ENCODE measurements at regions not wholly inside any gene's neighbourhood (a gene's known extent, or its start where the extent isn't known, plus 50 kb on each side); places are given as distances from the start of the nearest gene placed in this dataset.

DNA sequence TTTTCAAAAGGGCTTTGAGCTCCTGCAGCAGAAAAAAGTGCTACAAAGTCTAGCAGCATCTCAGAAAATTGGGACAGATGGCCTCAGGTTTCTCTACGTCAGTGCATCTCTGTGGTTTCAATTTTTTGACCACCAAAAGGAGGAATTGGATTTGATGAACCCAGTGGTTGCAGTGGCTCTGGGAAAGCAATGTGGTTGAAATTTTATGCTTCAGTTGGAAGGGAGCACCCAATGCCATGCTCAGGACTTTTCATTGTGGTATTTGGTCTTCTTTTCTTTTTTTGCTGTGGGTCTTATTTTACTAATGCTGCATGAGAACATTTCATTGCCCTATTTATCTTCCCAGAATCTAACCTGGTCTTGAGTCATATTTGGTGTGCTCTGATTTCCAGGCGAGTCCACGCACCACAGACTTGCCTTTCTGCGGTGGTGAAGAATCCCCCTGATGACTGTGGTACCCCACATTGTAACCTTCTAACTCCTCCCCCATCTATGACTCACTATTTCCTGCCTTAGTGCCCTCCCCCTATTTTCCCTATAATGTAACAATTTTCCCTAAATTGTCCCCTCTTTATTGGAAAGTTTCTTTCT, 56.7 kb downstream of the S1PR1 start:
- TF ChIP-seq, protein P1, sequence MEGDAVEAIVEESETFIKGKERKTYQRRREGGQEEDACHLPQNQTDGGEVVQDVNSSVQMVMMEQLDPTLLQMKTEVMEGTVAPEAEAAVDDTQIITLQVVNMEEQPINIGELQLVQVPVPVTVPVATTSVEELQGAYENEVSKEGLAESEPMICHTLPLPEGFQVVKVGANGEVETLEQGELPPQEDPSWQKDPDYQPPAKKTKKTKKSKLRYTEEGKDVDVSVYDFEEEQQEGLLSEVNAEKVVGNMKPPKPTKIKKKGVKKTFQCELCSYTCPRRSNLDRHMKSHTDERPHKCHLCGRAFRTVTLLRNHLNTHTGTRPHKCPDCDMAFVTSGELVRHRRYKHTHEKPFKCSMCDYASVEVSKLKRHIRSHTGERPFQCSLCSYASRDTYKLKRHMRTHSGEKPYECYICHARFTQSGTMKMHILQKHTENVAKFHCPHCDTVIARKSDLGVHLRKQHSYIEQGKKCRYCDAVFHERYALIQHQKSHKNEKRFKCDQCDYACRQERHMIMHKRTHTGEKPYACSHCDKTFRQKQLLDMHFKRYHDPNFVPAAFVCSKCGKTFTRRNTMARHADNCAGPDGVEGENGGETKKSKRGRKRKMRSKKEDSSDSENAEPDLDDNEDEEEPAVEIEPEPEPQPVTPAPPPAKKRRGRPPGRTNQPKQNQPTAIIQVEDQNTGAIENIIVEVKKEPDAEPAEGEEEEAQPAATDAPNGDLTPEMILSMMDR (IDR thresholded peaks at IDR 0.05; ENCODE audit: low read depth, low read length, poor library complexity, severe bottlenecking), result no peak
- TF ChIP-seq EZH2phosphoT487 (IDR thresholded peaks at IDR 0.05; ENCODE audit: borderline replicate concordance, low read length), result no peak

Measured in DOHH2 (cell line).